RWPE2 (cell line): ENCODE measurements at regions not wholly inside any gene's neighbourhood (a gene's known extent, or its start where the extent isn't known, plus 50 kb on each side); places are given as distances from the start of the nearest gene placed in this dataset.

Experiments
- ATAC-seq: fragments of 200-7000 bp; cut with Tn5 transposase; 3 replicates; pipeline ENCODE4 v1.9.1; 2021; ENCODE audit warnings: low read depth
- DNase-seq: peaks from one replicate; pipeline ENCODE4 v3.0.0-alpha.2; 2020; ENCODE audit warnings: low spot score
- H3K27ac ChIP-seq: fragments of 450-650 bp; 2 replicates; pipeline ENCODE4 v1.5.1; 2017; ENCODE audit warnings: mild to moderate bottlenecking; ENCODE audit not compliant: poor library complexity, severe bottlenecking
- H3K27me3 ChIP-seq: fragments of 250-450 bp; sonication (Bioruptor Pico); 2 replicates; pipeline ENCODE4 v1.5.1; 2021; ENCODE audit warnings: mild to moderate bottlenecking, moderate library complexity; ENCODE audit not compliant: insufficient read depth, poor library complexity, severe bottlenecking
- H3K36me3 ChIP-seq: fragments of 250-450 bp; sonication (Bioruptor Pico); 2 replicates; pipeline ENCODE4 v1.5.1; 2020; ENCODE audit warnings: low read depth, mild to moderate bottlenecking, moderate library complexity
- H3K4me1 ChIP-seq: fragments of 250-450 bp; sonication (Bioruptor Pico); 2 replicates; pipeline ENCODE4 v1.5.1; 2021; ENCODE audit warnings: mild to moderate bottlenecking, moderate library complexity; ENCODE audit not compliant: insufficient read depth, poor library complexity, severe bottlenecking
- H3K4me3 ChIP-seq: fragments of 250-450 bp; sonication (Bioruptor Pico); 2 replicates; pipeline ENCODE4 v1.5.1; 2021; ENCODE audit warnings: mild to moderate bottlenecking, moderate library complexity; ENCODE audit not compliant: severe bottlenecking
- H3K9me3 ChIP-seq: fragments of 250-450 bp; sonication (Bioruptor Pico); 2 replicates; pipeline ENCODE4 v1.5.1; 2021; ENCODE audit warnings: mild to moderate bottlenecking, moderate library complexity; ENCODE audit not compliant: severe bottlenecking
- TF ChIP-seq, protein P1 (sequence below): fragments of 450-650 bp; IDR thresholded peaks from one replicate; pipeline ENCODE4 v1.5.1; 2017; ENCODE audit warnings: mild to moderate bottlenecking, moderate library complexity; ENCODE audit not compliant: poor library complexity, severe bottlenecking

DNA sequence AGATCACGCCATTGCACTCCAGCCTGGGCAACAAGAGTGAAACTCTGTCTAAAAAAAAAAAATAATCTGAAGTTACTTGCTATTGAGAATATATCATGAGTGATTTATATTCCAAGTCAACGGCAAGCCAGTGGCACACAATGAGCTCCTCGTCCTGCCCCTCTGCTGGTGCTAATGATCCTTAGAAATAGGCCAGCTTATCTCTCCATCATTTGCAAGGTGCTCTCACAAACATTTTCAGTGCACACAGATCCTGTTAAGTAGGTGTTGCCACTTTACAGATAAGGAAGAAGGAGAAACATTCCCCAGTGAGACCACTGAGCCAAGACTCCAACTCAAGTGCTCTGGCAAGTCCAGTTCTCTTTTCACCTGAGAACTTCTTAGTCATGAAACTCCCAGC is 91.3 kb upstream of the GPR45 start:
- peaks cover 24% of the 10 kb centered on the region for H3K27me3 ChIP-seq
- H3K4me3 ChIP-seq: no peak overlapping the region
- no peak for DNase-seq
- TF ChIP-seq, protein P1, sequence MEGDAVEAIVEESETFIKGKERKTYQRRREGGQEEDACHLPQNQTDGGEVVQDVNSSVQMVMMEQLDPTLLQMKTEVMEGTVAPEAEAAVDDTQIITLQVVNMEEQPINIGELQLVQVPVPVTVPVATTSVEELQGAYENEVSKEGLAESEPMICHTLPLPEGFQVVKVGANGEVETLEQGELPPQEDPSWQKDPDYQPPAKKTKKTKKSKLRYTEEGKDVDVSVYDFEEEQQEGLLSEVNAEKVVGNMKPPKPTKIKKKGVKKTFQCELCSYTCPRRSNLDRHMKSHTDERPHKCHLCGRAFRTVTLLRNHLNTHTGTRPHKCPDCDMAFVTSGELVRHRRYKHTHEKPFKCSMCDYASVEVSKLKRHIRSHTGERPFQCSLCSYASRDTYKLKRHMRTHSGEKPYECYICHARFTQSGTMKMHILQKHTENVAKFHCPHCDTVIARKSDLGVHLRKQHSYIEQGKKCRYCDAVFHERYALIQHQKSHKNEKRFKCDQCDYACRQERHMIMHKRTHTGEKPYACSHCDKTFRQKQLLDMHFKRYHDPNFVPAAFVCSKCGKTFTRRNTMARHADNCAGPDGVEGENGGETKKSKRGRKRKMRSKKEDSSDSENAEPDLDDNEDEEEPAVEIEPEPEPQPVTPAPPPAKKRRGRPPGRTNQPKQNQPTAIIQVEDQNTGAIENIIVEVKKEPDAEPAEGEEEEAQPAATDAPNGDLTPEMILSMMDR: no peak
- H3K27ac ChIP-seq: no peak overlapping the region
- ATAC-seq: no peak
- no peaks in the 10 kb centered on the region for H3K36me3 ChIP-seq
- H3K9me3 ChIP-seq: no peaks in the 10 kb centered on the region
- no peaks in the 10 kb centered on the region for H3K4me1 ChIP-seq

DNA sequence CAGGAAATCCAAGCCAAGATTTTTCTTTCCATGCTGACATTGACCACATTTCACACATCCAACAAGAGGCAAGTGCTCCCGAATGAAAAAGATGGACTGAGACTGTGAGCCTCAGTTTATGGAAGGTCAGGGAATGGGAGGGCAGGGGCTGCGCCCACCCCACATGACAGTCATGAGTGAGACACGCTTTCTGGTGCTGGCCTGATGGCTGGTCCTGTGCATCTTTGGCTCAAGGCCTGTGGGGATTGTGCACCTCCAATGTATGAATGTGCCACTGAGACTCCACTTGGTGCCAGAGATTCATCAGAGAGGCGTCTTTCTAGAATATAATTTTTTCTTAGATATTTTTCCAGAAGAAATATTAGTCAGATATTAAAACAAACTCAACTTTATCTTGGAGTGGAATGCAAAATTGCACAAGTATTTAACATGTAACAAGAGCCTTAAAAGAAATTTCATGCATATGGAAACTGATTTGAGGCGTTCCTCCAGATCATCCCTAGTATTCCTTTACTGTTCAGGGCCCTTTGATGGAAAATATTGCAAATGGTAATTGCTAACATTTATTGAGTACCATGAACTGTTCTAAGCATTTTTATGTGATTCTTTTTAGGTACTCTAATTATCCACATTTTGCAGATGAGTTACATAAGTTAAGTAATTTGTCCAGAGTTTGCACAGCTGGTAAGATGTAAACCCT is 87.3 kb upstream of the GPR45 start:
- Histone ChIP-seq H3K27me3 (peaks cover 4% of the 10 kb centered on the region), H3K4me1 (no peaks in the 10 kb centered on the region), H3K9me3 (peaks cover 5% of the 10 kb centered on the region), H3K27ac (no peak overlapping the region), H3K4me3 (no peak overlapping the region), H3K36me3 (no peaks in the 10 kb centered on the region)
- DNase-seq (no peak), ATAC-seq (no peak)
- TF ChIP-seq, protein P1: no peak

DNA sequence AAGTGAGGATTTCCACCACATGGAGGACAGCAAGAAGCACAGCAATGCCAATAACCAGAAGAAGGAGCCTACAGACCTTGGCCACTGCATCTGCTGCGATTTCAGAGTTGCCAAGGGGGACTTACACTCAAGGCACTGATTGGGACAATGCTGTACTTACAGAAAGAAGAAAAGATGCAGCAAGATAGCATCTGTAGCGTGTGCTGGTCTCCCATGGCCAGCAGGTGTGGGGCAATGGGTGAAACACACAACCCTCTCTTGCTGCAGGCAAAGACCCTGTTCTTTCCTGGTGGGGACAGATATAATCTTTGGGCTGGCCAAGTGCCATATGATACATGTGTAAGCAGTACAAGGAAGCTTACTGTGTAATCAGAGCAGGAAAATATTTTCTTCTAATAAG is 85.4 kb upstream of the GPR45 start:
- no peak overlapping the region for H3K27ac ChIP-seq
- DNase-seq: no peak
- H3K4me1 ChIP-seq: no peaks in the 10 kb centered on the region
- TF ChIP-seq, protein P1: no peak
- H3K36me3 ChIP-seq: no peaks in the 10 kb centered on the region
- ATAC-seq: no peak
- peaks cover 16% of the 10 kb centered on the region for H3K27me3 ChIP-seq
- H3K9me3 ChIP-seq: peaks cover 5% of the 10 kb centered on the region
- H3K4me3 ChIP-seq: no peak overlapping the region

DNA sequence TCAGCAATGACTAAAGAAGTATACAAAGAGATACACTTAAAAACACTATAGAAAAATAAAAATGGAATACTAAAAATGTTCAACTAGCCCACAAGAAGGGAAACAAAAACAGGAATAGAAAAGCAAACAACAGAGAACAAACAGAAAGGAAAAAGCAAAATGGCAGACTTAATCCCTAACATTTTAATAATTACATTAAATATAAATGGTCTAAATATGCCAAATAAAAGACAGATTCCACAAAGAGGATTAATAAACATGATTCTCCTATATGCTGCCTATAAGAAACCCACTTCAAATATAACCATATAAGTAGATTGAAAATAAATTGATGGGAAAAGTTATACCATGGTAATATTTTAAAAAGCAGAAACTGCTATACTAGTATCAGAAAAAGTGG is 83.5 kb upstream of the GPR45 start:
- no peak overlapping the region for H3K4me3 ChIP-seq
- DNase-seq (no peak), ATAC-seq (no peak)
- no peak overlapping the region for H3K27ac ChIP-seq
- H3K27me3 ChIP-seq: peaks cover 19% of the 10 kb centered on the region
- H3K9me3 ChIP-seq: peaks cover 5% of the 10 kb centered on the region
- no peaks in the 10 kb centered on the region for H3K4me1 ChIP-seq
- H3K36me3 ChIP-seq: no peaks in the 10 kb centered on the region
- TF ChIP-seq, protein P1: no peak

DNA sequence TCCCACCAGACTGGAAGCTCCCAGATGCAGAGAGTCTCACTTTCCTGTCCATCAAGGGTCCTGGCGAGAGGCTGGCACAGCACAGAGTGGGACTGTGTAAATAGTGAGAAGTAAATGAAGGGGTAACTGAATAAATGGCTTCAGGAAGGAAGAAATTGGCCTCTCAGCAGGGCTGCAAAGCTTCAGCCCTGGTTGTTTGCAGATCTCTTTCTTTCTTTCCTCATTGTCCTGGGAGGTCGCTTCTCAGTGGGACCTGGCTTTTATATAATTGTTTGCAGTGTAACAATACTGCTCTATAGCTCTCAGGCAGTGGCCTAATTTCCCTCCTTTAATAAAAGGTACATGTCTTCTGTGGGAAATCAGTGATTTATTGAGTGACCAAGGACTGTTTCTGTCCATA is 74.9 kb upstream of the GPR45 start:
- no peak overlapping the region for H3K4me3 ChIP-seq
- no peaks in the 10 kb centered on the region for H3K36me3 ChIP-seq
- H3K9me3 ChIP-seq: no peaks in the 10 kb centered on the region
- peaks cover 8% of the 10 kb centered on the region for H3K27me3 ChIP-seq
- H3K27ac ChIP-seq: no peak overlapping the region
- ATAC-seq (no peak), DNase-seq (no peak)
- H3K4me1 ChIP-seq: no peaks in the 10 kb centered on the region
- TF ChIP-seq, protein P1: no peak
